Stimulated activated CD4-positive, alpha-beta T cell treated with anti-CD3 and anti-CD28 coated beads, Interleukin-15, amount 100 ng/mL, for 48 hours (primary cell): ENCODE measurements at regions not wholly inside any gene's neighbourhood (a gene's known extent, or its start where the extent isn't known, plus 50 kb on each side); places are given as distances from the start of the nearest gene placed in this dataset.
A peak's percentile ranks its signal among the peaks of the same experiment; 100 is the strongest.
"Not testable (repeated sequence)": the region's sequence is repeated elsewhere in the genome, so short reads cannot be mapped to it uniquely, and the experiment has no call there.

ENCODE experiments used
- DNase-seq, 2 donors: peaks; one replicate each; pipeline ENCODE4 v3.0.0-alpha.2; 2020; ENCODE audit warnings: low read depth in 2 of 2

- peak; percentile 40 to 52 for DNase-seq
Observed at GRCh38 chr5:42949348-42950115, 90.6 kb downstream of the ANXA2R start.

GRCh38 chr5:42948961-42949347, 91.2 kb downstream of the ANXA2R start:
- peak in 1 of 2 donors; percentile 12 for DNase-seq

- DNase-seq: no peak
Observed at GRCh38 chr5:42944989-42945388, 95.1 kb downstream of the ANXA2R start.

- DNase-seq: no peak
Observed at GRCh38 chr5:42943931-42944631, 96.0 kb downstream of the ANXA2R start.

- DNase-seq: no peak
Observed at GRCh38 chr5:42940853-42941252, 99.3 kb downstream of the ANXA2R start.

GRCh38 chr5:42932011-42932410, 108.1 kb downstream of the ANXA2R start:
- not testable (repeated sequence) for DNase-seq

GRCh38 chr5:42931451-42931850, 108.7 kb downstream of the ANXA2R start:
- not testable (repeated sequence) for DNase-seq

- no peak for DNase-seq
Observed at GRCh38 chr5:42930934-42931333, 109.2 kb downstream of the ANXA2R start.

GRCh38 chr5:42929871-42930270, 110.2 kb downstream of the ANXA2R start:
- DNase-seq: no peak

GRCh38 chr5:42927730-42928129, 112.4 kb downstream of the ANXA2R start:
- no peak for DNase-seq

GRCh38 chr5:42924686-42925085, 113.0 kb upstream of the SELENOP start:
- no peak for DNase-seq

GRCh38 chr5:42924226-42924625, 112.5 kb upstream of the SELENOP start:
- no peak for DNase-seq

GRCh38 chr5:42923710-42924109, 112.0 kb upstream of the SELENOP start:
- no peak for DNase-seq

- no peak for DNase-seq
Observed at GRCh38 chr5:42919600-42919999, 107.9 kb upstream of the SELENOP start.

- DNase-seq: no peak
Observed at GRCh38 chr5:42915306-42915866, 103.7 kb upstream of the SELENOP start.

GRCh38 chr5:42912184-42912798, 100.6 kb upstream of the SELENOP start:
- DNase-seq: peak in 1 of 2 donors; percentile 27

GRCh38 chr5:42908509-42909488, 97.1 kb upstream of the SELENOP start:
- DNase-seq: peak; percentile 84 to 85

GRCh38 chr5:42908086-42908485, 96.4 kb upstream of the SELENOP start:
- no peak for DNase-seq

- DNase-seq: no peak
Observed at GRCh38 chr5:42905827-42906226, 94.1 kb upstream of the SELENOP start.

- no peak for DNase-seq
Observed at GRCh38 chr5:42900734-42901133, 89.0 kb upstream of the SELENOP start.

GRCh38 chr5:42898760-42899159, 87.1 kb upstream of the SELENOP start:
- no peak for DNase-seq
